Endothelial cell of umbilical vein (primary cell): ENCODE measurements at regions not wholly inside any gene's neighbourhood (a gene's known extent, or its start where the extent isn't known, plus 50 kb on each side); places are given as distances from the start of the nearest gene placed in this dataset.

Experiments
- BruUV-seq: library from RNA; stranded (reverse); fragments of 400-500 nt; replicated peaks from 2 replicates; lab custom pipeline; 2021; lab: Mats Ljungman, UMichigan
- CTCF ChIA-PET: fragments of 300-600, 350-600 bp; sonication (Branson Sonifier 250); formaldehyde crosslinking; loops from one replicate; lab custom pipeline; 2021; ENCODE audit warnings: antibody characterized with exemption, inconsistent platforms; lab: Charles Lee
- POLR2A ChIA-PET: fragments of 300-600, 350-600 bp; sonication (Branson Sonifier 250); formaldehyde crosslinking; loops from one replicate; lab custom pipeline; 2021; ENCODE audit warnings: antibody characterized with exemption, inconsistent platforms; lab: Charles Lee
- DNase-seq: peaks from one replicate; pipeline ENCODE4 v3.0.0-alpha.2; 2011; ENCODE audit warnings: low read depth, low spot score
- FAIRE-seq: peaks from 2 replicates; lab custom pipeline; 2011; peaks lifted over from hg19 to GRCh38; lab: Jason Lieb, UNC
- H2AFZ ChIP-seq: 2 replicates; pipeline ENCODE4 v1.6.0; 2012; ENCODE audit warnings: low read depth, low read length, control low read depth, inconsistent platforms
- H3K27ac ChIP-seq: 2 replicates; pipeline ENCODE4 v1.5.1; 2011; ENCODE audit warnings: low read depth, mild to moderate bottlenecking, control low read depth, low read length, moderate library complexity; ENCODE audit not compliant: insufficient read depth
- H3K27me3 ChIP-seq, 2 experiments: 2 replicates each; pipeline versions ENCODE4 v1.6.0 to v1.6.1; 2011; ENCODE audit warnings: low read length in 2 of 2, mixed read lengths in 1 of 2; ENCODE audit not compliant: control insufficient read depth in 2 of 2, insufficient read depth in 2 of 2
- H3K36me3 ChIP-seq, 2 experiments: 2 replicates in 1 of 2; 3 replicates in 1 of 2; pipeline ENCODE4 v1.5.1; 2011; ENCODE audit warnings: low read length in 2 of 2, mild to moderate bottlenecking in 1 of 2, moderate library complexity in 1 of 2; ENCODE audit not compliant: control insufficient read depth in 2 of 2, insufficient read depth in 2 of 2; ENCODE audit errors: extremely low read depth in 1 of 2
- H3K4me1 ChIP-seq: 3 replicates; pipeline ENCODE4 v1.5.1; 2011; ENCODE audit warnings: mild to moderate bottlenecking, low read length; ENCODE audit not compliant: control insufficient read depth, insufficient read depth; ENCODE audit errors: extremely low read depth
- H3K4me2 ChIP-seq: 2 replicates; pipeline ENCODE4 v1.6.1; 2011; ENCODE audit warnings: low read length, control low read depth, mixed read lengths; ENCODE audit not compliant: insufficient read depth
- H3K4me3 ChIP-seq, 3 experiments: fragments of 200-600 bp in 1 of 3; sonication (generic), shearing (Covaris generic) in 1 of 3; replicated peaks in 1 of 3; 2 replicates each; pipeline ENCODE4 v1.5.1; 2011 to 2016; ENCODE audit warnings: control low read depth in 3 of 3, low read length in 3 of 3, mild to moderate bottlenecking in 2 of 3, inconsistent platforms in 1 of 3, low read depth in 1 of 3, moderate library complexity in 1 of 3; ENCODE audit not compliant: insufficient read depth in 1 of 3
- H3K79me2 ChIP-seq: 2 replicates; pipeline ENCODE4 v1.6.0; 2012; ENCODE audit warnings: low read length, inconsistent platforms; ENCODE audit not compliant: control insufficient read depth, insufficient read depth
- H3K9ac ChIP-seq: replicated peaks from 2 replicates; pipeline ENCODE3; 2011; ENCODE audit warnings: low read length, control low read depth; ENCODE audit not compliant: insufficient read depth; ENCODE audit errors: extremely low read depth
- H3K9me1 ChIP-seq: replicated peaks from 3 replicates; pipeline ENCODE4 v1.6.0; 2011; ENCODE audit warnings: mild to moderate bottlenecking, low read length; ENCODE audit not compliant: control insufficient read depth, insufficient read depth; ENCODE audit errors: extremely low read depth
- H3K9me3 ChIP-seq: replicated peaks from 2 replicates; pipeline ENCODE4 v1.5.1; 2012; ENCODE audit warnings: low read length, inconsistent platforms; ENCODE audit not compliant: control insufficient read depth, insufficient read depth
- H4K20me1 ChIP-seq: replicated peaks from 2 replicates; pipeline ENCODE3; 2011; ENCODE audit warnings: mild to moderate bottlenecking, low read length; ENCODE audit not compliant: control insufficient read depth, insufficient read depth; ENCODE audit errors: extremely low read depth
- CTCF ChIP-seq, 2 donors: IDR thresholded peaks; 1 replicate in 1 of 2; 2 replicates in 1 of 2; pipeline ENCODE4 v1.5.1; 2011; ENCODE audit warnings: low read length in 2 of 2, mild to moderate bottlenecking in 2 of 2, moderate library complexity in 2 of 2, control low read depth in 1 of 2, inconsistent platforms in 1 of 2, low read depth in 1 of 2; ENCODE audit not compliant: insufficient read depth in 1 of 2; ENCODE audit errors: extremely low read depth in 1 of 2
- EZH2 ChIP-seq: IDR thresholded peaks from 2 replicates; pipeline ENCODE4 v1.6.1; 2012; ENCODE audit warnings: borderline replicate concordance, low read depth, mild to moderate bottlenecking, moderate library complexity, low read length, inconsistent platforms; ENCODE audit not compliant: severe bottlenecking
- FOS ChIP-seq: IDR thresholded peaks from 2 replicates; pipeline ENCODE4 v1.6.1; 2011; ENCODE audit warnings: mild to moderate bottlenecking, low read length, moderate library complexity, borderline replicate concordance; ENCODE audit not compliant: insufficient read depth
- GATA2 ChIP-seq: IDR thresholded peaks from 2 replicates; pipeline ENCODE4 v1.7.0; 2011; ENCODE audit warnings: low read depth, mild to moderate bottlenecking, moderate library complexity, mixed read lengths, low read length; ENCODE audit not compliant: insufficient read length, insufficient read depth
- JUN ChIP-seq: IDR thresholded peaks from 2 replicates; pipeline ENCODE4 v1.6.1; 2011; ENCODE audit warnings: borderline replicate concordance, low read depth; ENCODE audit not compliant: insufficient read length, insufficient read depth
- MAX ChIP-seq: IDR thresholded peaks from 2 replicates; pipeline ENCODE4 v1.6.1; 2011; ENCODE audit not compliant: insufficient read depth, insufficient read length
- MYC ChIP-seq: IDR thresholded peaks from one replicate; pipeline ENCODE4 v1.6.1; 2011; ENCODE audit warnings: mild to moderate bottlenecking, low read depth, low read length
- POLR2A ChIP-seq: IDR thresholded peaks from 2 replicates; pipeline ENCODE4 v1.6.1; 2012; ENCODE audit warnings: low read depth, mild to moderate bottlenecking, control low read depth, low read length
- POLR2AphosphoS5 ChIP-seq: IDR thresholded peaks from 2 replicates; pipeline ENCODE4 v1.6.1; 2012; ENCODE audit warnings: low read depth, mild to moderate bottlenecking, control low read depth, low read length, moderate library complexity; ENCODE audit not compliant: insufficient read depth
- dilution Hi-C: fragments of 300-500 bp; cut with MboI; formaldehyde crosslinking; loops from one replicate; pipeline ENCODE4 v1.15.0; 2019; ENCODE audit warnings: low sequenced_read_pairs; ENCODE audit not compliant: extremely low pct_ligation_motif_present
- intact Hi-C: fragments of 100-400 bp; cut with micrococcal nuclease; formaldehyde crosslinking; loops from one replicate; pipeline ENCODE4 v1.10.0; 2022

GRCh38 chr16:16915771-16916170 lies 536.8 kb downstream of the NPIPA7 start:
- DNase-seq: no peak
- H3K36me3 ChIP-seq: no peaks in the 10 kb centered on the region
- no peak overlapping the region for H2AFZ ChIP-seq
- dilution Hi-C loops: no loop called here
- intact Hi-C loops: no loop called here
- H3K9ac ChIP-seq: no peak overlapping the region
- H4K20me1 ChIP-seq: no peaks in the 10 kb centered on the region
- FAIRE-seq: no peak
- H3K9me1 ChIP-seq: no peaks in the 10 kb centered on the region
- H3K9me3 ChIP-seq: peaks cover 3% of the 10 kb centered on the region
- TF ChIP-seq FOS: no peak
- TF ChIP-seq MYC: no peak
- TF ChIP-seq POLR2A: no peak
- TF ChIP-seq CTCF (IDR thresholded peaks at IDR 0.05; ENCODE audit: extremely low read depth in 1 of 2, insufficient read depth in 1 of 2, low read depth in 1 of 2, low read length in 2 of 2): no peak
- no peak for TF ChIP-seq POLR2AphosphoS5
- TF ChIP-seq GATA2: no peak
- no peak for TF ChIP-seq MAX
- TF ChIP-seq EZH2: no peak
- no peak for TF ChIP-seq JUN
- CTCF ChIA-PET: no interaction called here
- no peak overlapping the region for H3K4me3 ChIP-seq
- H3K4me2 ChIP-seq: no peak overlapping the region
- BruUV-seq: no TSS peak
- POLR2A ChIA-PET: no interaction called here
- H3K27me3 ChIP-seq: no peaks in the 10 kb centered on the region
- no peaks in the 10 kb centered on the region for H3K79me2 ChIP-seq
- no peak overlapping the region for H3K27ac ChIP-seq
- H3K4me1 ChIP-seq: no peaks in the 10 kb centered on the region
